Stimulated activated memory B cell treated with anti-CD40 and anti-IgM and Interleukin-4, amounts not matched to agents 10 μg/mL and 1 μg/mL and 100 μg/mL, for 72 hours (primary cell): ENCODE measurements at regions not wholly inside any gene's neighbourhood (a gene's known extent, or its start where the extent isn't known, plus 50 kb on each side); places are given as distances from the start of the nearest gene placed in this dataset.
A peak's percentile ranks its signal among the peaks of the same experiment; 100 is the strongest.

Experiments
- ATAC-seq: fragments of 150-1000 bp; cut with Tn5 transposase; 2 replicates; pipeline ENCODE4 v1.10.0; 2021
- H3K27ac Mint-ChIP-seq: one replicate; pipeline ENCODE4 v1.8.0; 2022; ENCODE audit warnings: mild to moderate bottlenecking, mixed read lengths
- H3K27me3 Mint-ChIP-seq: one replicate; pipeline ENCODE4 v1.8.0; 2022; ENCODE audit warnings: mixed read lengths
- H3K36me3 Mint-ChIP-seq: one replicate; pipeline ENCODE4 v1.8.0; 2022; ENCODE audit warnings: mixed read lengths
- H3K4me1 Mint-ChIP-seq: one replicate; pipeline ENCODE4 v1.8.0; 2022; ENCODE audit warnings: mixed read lengths
- H3K4me3 Mint-ChIP-seq: one replicate; pipeline ENCODE4 v1.8.0; 2022; ENCODE audit warnings: mild to moderate bottlenecking, moderate library complexity, mixed read lengths
- H3K9me3 Mint-ChIP-seq: one replicate; pipeline ENCODE4 v1.8.0; 2022; ENCODE audit warnings: mixed read lengths

DNA sequence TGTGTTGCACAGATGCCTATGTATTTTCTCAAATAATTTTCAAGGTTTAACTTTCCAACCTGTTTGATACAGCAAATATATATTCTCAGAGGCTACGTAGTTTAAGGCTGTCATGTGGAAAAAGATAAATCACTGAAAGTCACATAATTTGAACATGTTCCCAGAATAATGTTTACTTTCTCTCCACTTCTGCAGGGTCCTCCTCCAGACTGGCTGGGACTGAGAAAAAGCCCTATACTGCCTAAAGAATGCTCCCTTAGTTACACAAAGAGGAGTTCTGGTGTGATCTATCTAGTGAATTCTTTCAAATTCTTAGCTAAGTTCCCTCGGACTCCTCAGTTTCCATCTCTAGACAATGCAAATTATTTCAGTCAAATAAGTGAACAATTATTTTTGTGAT, 411.0 kb downstream of the C6orf118 start:
- H3K27ac Mint-ChIP-seq, result no peak overlapping the region
- no peak for ATAC-seq
- peaks cover 10% of the 10 kb centered on the region for H3K9me3 Mint-ChIP-seq
- H3K4me1 Mint-ChIP-seq, result no peaks in the 10 kb centered on the region
- H3K36me3 Mint-ChIP-seq, result no peaks in the 10 kb centered on the region
- no peak overlapping the region for H3K4me3 Mint-ChIP-seq
- no peaks in the 10 kb centered on the region for H3K27me3 Mint-ChIP-seq

DNA sequence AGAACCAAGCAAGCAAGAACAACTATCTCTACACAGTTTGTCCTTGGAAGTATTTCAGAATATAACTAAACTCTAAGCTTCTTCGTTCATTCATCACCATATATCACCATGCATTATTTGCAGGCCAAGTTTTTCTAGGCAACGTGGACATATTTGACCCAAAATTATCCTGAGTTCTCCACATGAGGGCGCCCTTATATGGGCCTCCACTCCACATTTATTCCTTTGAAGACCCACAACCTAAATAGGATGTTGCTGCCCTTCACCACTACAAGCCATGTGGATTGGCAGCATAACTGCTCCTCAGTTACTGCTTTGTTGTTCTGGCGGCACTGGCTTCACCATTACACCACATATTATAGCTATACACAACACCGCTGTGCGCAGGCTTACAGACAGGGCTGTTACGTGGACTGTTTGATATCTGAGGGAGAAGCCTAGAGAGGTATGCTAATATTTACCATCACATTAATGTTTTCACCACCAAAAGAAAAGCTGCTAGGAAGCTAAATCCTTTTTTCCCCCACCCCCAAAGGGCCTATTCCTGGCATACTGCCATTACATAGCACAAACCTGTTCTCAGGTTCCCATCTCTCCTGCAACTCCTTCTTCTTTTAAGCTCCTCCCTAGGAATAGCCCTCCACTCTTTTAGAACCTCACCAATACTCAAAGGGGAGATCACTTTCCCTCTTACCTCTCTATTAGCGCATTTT, 411.7 kb downstream of the C6orf118 start:
- Mint-ChIP-seq H3K27me3 (no peaks in the 10 kb centered on the region), H3K4me3 (no peak overlapping the region), H3K27ac (no peak overlapping the region), H3K9me3 (peaks cover 10% of the 10 kb centered on the region), H3K36me3 (no peaks in the 10 kb centered on the region), H3K4me1 (no peaks in the 10 kb centered on the region)
- no peak for ATAC-seq

DNA sequence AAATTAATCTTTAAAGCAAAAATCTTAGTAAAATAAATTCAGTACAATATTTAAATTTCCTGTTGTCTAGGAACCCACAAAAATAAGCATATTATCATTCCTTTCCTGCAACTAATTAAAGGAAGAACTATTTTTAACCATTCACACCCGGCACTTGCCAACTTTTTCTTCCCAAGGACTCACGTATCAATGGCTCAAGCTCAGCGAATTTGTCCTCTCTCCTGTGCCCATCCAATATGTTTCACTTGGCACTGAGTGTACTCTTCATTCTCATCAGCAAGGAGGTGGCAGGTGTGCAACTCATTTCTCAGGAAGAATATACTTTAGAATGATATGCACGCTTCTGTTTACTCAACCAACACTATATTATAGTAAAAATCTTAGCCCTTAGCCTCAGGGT, 419.4 kb downstream of the C6orf118 start:
- Mint-ChIP-seq H3K4me1 (no peaks in the 10 kb centered on the region), H3K4me3 (no peak overlapping the region), H3K27me3 (no peaks in the 10 kb centered on the region), H3K36me3 (no peaks in the 10 kb centered on the region), H3K9me3 (peaks cover 5% of the 10 kb centered on the region), H3K27ac (no peak overlapping the region)
- ATAC-seq, result no peak

DNA sequence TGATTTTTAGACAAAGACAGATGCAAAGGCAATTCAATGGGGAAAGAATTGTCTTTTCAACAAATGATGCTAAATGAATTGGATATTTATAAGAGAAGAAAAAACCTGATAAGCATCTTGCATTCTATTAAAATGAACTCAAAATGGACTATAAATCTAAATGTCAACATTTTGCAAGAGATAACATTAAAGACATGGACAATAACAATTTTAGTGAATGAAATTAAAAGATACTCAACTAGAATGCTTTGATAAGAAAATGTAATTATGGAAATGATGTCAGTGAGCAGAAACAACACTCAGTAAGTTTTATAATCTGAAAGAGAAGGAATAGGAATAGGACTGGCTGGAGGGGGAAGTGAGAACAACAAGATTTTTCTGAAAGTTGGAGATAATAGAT, 421.7 kb downstream of the C6orf118 start:
- Mint-ChIP-seq H3K9me3 (peaks cover 3% of the 10 kb centered on the region), H3K27me3 (no peaks in the 10 kb centered on the region), H3K27ac (no peak overlapping the region), H3K36me3 (no peaks in the 10 kb centered on the region), H3K4me3 (no peak overlapping the region), H3K4me1 (no peaks in the 10 kb centered on the region)
- no peak for ATAC-seq

DNA sequence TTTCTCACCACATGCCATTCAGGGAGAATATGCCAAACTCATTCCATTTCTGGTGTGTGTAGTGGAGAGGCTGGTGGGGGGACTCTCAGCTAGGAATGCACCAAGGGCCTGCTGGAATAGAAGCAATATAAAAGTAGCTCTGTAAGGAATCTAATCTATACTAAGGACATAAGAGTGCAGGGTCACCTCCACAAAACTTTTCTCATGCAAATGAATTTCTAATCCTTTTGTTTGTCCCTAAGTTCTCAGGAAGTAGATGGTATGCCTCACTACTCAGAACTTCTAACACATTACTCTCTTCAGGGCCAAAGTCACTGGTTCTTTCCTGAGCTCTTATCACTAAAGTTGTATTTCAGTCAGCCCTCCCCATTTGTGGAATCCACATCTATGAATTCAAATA, 427.2 kb downstream of the C6orf118 start:
- no peaks in the 10 kb centered on the region for H3K9me3 Mint-ChIP-seq
- H3K27ac Mint-ChIP-seq, result no peak overlapping the region
- H3K27me3 Mint-ChIP-seq, result no peaks in the 10 kb centered on the region
- H3K4me3 Mint-ChIP-seq, result no peak overlapping the region
- H3K4me1 Mint-ChIP-seq, result no peaks in the 10 kb centered on the region
- no peaks in the 10 kb centered on the region for H3K36me3 Mint-ChIP-seq
- ATAC-seq, result no peak

DNA sequence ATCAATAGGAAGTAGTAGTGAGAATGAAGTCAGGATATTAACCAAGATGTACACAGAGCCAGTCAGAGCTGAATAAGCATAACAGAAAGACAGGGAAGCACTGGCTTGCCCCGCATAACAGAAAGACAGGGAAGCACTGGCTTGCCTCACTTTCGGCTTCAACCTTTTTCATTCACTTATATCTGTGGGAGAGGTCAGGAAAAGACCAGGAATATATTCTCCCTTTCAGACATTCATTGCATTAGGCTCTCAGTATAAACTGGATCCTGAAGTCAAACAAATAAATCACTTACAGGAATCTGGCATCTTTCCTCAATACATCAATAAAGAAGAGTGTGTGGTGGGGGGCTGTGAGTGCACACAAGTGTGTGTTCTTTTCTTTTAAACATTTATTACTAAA, 437.6 kb downstream of the C6orf118 start:
- H3K36me3 Mint-ChIP-seq, result no peaks in the 10 kb centered on the region
- H3K9me3 Mint-ChIP-seq, result peaks cover 3% of the 10 kb centered on the region
- ATAC-seq, result no peak
- no peaks in the 10 kb centered on the region for H3K4me1 Mint-ChIP-seq
- H3K27ac Mint-ChIP-seq, result no peak overlapping the region
- H3K4me3 Mint-ChIP-seq, result no peak overlapping the region
- H3K27me3 Mint-ChIP-seq, result no peaks in the 10 kb centered on the region

DNA sequence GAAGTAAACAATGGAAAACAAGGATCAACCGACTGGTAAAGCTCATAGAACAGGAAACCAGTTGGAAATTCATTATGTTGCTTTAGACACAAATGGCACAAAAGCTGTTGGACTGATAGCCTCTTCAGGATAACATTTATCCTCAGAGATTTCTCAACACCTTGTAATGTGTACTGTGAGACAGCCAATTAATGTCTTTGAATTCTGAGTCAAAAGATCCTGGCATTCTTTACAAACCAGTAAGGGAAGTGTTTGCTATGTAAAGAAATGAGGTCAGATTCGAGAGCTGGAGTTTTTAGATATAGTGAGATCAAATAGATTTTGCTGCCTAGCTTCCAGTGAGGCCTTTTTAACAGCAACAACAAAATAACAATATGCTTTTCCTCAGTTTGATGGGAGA, 439.2 kb downstream of the C6orf118 start:
- no peaks in the 10 kb centered on the region for H3K27me3 Mint-ChIP-seq
- H3K9me3 Mint-ChIP-seq, result peaks cover 5% of the 10 kb centered on the region
- H3K36me3 Mint-ChIP-seq, result no peaks in the 10 kb centered on the region
- ATAC-seq, result no peak
- H3K4me1 Mint-ChIP-seq, result no peaks in the 10 kb centered on the region
- H3K27ac Mint-ChIP-seq, result no peak overlapping the region
- no peak overlapping the region for H3K4me3 Mint-ChIP-seq

DNA sequence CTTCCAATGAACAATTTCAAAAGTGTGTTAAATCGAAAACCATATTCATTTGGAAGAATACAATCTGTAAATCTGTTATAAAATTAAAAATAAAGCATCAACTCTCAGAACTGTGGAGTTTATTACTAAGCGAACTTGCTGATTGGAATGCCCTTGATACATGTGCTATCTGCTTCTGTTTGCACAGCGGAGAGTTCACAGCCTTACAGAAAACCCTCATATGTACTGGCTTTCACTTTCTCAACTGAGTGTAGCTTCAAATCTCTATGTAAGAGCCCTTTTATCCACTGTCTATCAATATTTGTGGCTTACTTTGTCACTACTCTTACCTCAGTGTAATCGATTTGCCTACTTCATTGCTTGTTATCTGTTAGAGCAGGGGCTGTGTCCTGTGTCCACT, 447.4 kb downstream of the C6orf118 start:
- no peaks in the 10 kb centered on the region for H3K36me3 Mint-ChIP-seq
- no peak for ATAC-seq
- H3K4me3 Mint-ChIP-seq, result no peak overlapping the region
- no peak overlapping the region for H3K27ac Mint-ChIP-seq
- no peaks in the 10 kb centered on the region for H3K27me3 Mint-ChIP-seq
- H3K4me1 Mint-ChIP-seq, result no peaks in the 10 kb centered on the region
- H3K9me3 Mint-ChIP-seq, result peaks cover 4% of the 10 kb centered on the region

DNA sequence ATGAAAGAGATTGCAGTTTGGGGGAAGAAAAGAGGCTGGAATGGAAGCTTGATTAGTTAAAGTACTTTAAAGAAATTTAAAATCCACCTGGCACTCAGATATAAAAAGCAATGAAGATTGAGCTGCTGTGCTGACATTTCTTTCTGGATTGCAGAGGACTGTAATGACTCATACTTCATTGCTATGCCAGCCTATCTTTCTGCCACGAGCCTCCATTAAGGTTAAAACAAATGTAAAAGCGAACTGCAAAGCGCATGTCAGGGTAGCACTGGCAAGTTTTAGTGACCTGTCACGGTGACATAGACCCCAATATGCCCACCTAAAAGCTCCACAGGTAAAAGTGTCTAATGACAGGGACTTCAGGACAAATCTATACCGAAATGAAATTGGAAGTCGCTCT, 449.6 kb downstream of the C6orf118 start:
- no peak overlapping the region for H3K27ac Mint-ChIP-seq
- H3K27me3 Mint-ChIP-seq, result no peaks in the 10 kb centered on the region
- H3K4me3 Mint-ChIP-seq, result no peak overlapping the region
- no peaks in the 10 kb centered on the region for H3K4me1 Mint-ChIP-seq
- no peaks in the 10 kb centered on the region for H3K9me3 Mint-ChIP-seq
- ATAC-seq, result no peak
- no peaks in the 10 kb centered on the region for H3K36me3 Mint-ChIP-seq

DNA sequence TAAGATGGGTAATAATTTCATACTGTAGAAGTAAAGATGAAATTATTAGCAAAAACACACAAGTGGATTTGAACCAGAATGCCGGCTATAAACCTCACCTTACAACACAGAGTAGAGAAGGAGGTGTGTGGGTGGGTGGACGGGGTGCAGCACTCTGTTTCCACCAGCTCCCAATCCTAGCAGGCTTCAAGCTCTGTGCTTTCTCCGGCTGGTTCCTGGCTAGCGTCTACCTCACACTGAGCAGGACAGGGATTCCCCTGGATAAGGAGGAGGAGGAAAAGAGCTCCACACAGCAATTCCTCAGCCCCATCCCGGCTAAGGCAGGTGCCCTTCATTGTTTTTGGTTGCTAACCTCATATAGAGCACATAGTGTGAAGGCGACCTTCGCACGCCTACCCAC, 453.3 kb downstream of the C6orf118 start:
- H3K9me3 Mint-ChIP-seq, result no peaks in the 10 kb centered on the region
- no peak overlapping the region for H3K27ac Mint-ChIP-seq

DNA sequence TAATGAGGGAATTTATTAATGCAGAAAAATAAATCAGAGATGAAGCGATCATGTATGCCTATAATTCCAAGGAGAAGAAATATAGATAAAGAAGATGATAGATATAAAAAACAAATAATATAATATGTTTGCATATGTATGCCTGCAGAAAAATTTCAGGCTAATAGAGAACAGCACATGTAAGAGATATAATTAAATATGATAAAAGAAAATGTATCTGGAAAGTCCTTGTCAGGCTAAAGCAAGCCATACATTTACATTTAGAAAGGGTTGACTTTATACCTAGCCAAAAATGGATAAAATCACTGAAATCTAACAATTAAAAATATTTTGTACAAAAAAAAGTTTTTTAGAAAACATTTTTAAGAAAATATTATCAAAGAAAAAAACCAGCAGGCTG, 454.1 kb downstream of the C6orf118 start:
- H3K36me3 Mint-ChIP-seq, result no peaks in the 10 kb centered on the region
- H3K4me1 Mint-ChIP-seq, result no peaks in the 10 kb centered on the region
- no peaks in the 10 kb centered on the region for H3K27me3 Mint-ChIP-seq
- no peak overlapping the region for H3K4me3 Mint-ChIP-seq
- ATAC-seq, result no peak
- H3K9me3 Mint-ChIP-seq, result no peaks in the 10 kb centered on the region
- H3K27ac Mint-ChIP-seq, result no peak overlapping the region

More for the DNA sequence above, 453.3 kb downstream of the C6orf118 start:
- no peaks in the 10 kb centered on the region for H3K27me3 Mint-ChIP-seq
- H3K4me3 Mint-ChIP-seq, result no peak overlapping the region
- H3K36me3 Mint-ChIP-seq, result no peaks in the 10 kb centered on the region
- no peak for ATAC-seq
- no peaks in the 10 kb centered on the region for H3K4me1 Mint-ChIP-seq

DNA sequence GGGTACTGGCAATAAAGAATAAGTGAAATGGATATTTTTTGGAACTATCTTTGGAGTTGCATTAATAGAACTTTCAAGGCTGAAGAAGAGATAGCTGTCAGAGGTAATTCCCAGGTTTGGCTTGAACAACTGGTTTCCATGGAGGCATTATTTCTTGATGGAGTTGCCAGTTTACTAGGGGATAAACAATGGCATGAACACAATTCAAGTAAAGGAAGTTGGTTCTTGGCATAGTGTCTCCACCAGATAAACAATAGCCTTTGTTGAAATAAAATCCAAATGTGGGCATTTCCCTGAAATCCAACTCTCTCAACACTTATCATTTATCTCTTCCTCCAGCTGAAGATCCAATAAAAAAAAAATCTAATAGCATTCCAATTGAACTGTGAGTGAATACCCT, 454.9 kb downstream of the C6orf118 start:
- no peak overlapping the region for H3K27ac Mint-ChIP-seq
- ATAC-seq, result no peak
- H3K4me1 Mint-ChIP-seq, result no peaks in the 10 kb centered on the region
- H3K9me3 Mint-ChIP-seq, result no peaks in the 10 kb centered on the region
- no peak overlapping the region for H3K4me3 Mint-ChIP-seq
- no peaks in the 10 kb centered on the region for H3K27me3 Mint-ChIP-seq
- H3K36me3 Mint-ChIP-seq, result no peaks in the 10 kb centered on the region

DNA sequence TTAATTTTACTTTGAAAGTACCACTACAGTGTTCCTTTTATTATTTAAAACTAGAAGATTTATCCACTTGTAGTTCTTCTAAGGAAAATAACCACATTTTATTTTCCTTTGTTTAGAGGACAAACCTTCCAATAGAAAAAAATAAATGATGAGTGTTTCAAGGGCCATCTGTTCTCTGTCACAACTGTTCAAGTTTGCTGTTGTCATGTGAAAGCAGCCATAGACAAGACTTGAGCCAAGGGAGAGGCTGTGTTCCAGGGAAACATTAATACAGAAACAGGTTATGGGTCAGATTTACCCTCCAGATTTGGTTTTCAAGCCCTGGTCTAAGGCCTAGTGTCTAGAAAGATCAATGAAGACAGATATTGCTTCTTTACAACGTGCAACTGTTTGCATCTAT, 463.6 kb downstream of the C6orf118 start:
- Mint-ChIP-seq H3K9me3 (peaks cover 2% of the 10 kb centered on the region), H3K36me3 (no peaks in the 10 kb centered on the region), H3K27ac (no peak overlapping the region), H3K4me1 (no peaks in the 10 kb centered on the region), H3K27me3 (no peaks in the 10 kb centered on the region), H3K4me3 (no peak overlapping the region)
- no peak for ATAC-seq

DNA sequence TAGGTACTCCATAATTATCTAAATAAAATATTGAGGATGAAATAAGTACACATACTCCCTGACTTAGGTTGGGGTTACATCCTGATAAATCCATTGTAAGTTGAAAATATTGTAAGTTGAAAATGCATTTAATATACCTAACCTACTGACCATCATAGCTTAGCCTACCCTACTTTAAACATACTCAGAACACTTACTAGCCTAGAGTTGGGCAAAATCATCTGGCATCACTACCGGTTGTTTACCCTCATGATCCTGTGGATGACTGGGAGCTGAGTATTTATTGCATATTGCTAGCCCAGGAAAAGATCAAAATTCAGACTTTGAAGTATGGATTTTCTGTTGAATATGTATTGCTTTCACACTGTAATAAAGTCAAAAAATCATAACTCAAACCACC, 467.3 kb downstream of the C6orf118 start:
- Mint-ChIP-seq H3K4me1 (no peaks in the 10 kb centered on the region), H3K4me3 (no peak overlapping the region), H3K27ac (no peak overlapping the region)

DNA sequence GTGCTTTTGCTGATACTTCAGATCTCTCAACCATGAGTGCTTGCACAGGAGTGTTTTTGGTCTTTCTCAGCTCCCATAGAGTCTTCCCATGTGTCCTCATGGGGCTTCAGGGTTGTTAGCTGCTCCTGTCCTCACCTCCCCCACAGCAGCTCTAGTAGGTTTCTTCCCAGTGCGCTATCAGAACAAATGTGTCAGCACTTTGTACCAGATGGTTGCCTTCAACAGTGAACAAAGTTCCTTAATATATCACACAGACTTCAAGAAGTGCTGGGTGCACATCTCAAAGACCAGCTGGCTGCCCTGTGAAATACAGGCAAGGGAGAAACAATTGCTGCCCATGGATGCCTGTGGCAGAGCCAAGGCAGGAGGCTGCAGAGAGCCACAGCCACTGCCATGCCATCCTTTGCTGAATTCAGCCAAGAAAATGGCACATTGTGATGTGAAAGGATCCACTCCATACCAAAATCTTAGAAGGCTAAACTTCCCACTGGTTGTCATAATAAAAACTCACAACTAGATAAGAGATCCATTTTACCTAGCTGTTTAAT, 471.3 kb downstream of the C6orf118 start:
- peak; percentile 24 for ATAC-seq
- Mint-ChIP-seq H3K36me3 (no peaks in the 10 kb centered on the region), H3K27me3 (no peaks in the 10 kb centered on the region), H3K4me3 (no peak overlapping the region), H3K4me1 (no peaks in the 10 kb centered on the region), H3K9me3 (peaks cover 6% of the 10 kb centered on the region), H3K27ac (no peak overlapping the region)

More for the DNA sequence above, 467.3 kb downstream of the C6orf118 start:
- H3K27me3 Mint-ChIP-seq, result no peaks in the 10 kb centered on the region
- H3K9me3 Mint-ChIP-seq, result peaks cover 2% of the 10 kb centered on the region
- ATAC-seq, result no peak
- H3K36me3 Mint-ChIP-seq, result no peaks in the 10 kb centered on the region

DNA sequence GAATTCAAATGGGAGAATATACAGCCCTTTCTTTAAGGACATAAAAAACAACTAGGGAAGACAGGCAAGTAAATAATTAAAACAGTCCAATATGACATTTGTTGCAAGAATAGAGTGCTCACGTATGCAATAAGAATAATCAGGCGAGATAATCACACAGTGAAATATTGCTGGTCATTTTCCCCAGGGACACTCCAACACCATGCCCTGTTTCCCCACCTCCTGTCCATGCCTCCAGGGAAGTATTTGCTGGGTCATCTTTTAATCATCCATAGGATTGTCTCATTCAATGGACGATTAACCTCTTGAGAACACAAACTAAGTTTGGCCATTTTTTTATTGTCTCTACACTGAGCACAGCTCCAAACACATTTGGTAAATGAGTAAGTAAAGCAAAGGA, 472.9 kb downstream of the C6orf118 start:
- ATAC-seq, result no peak

More for the DNA sequence above, 472.9 kb downstream of the C6orf118 start:
- Mint-ChIP-seq H3K27me3 (no peaks in the 10 kb centered on the region), H3K9me3 (peaks cover 3% of the 10 kb centered on the region), H3K27ac (no peak overlapping the region), H3K4me3 (no peak overlapping the region), H3K36me3 (no peaks in the 10 kb centered on the region), H3K4me1 (no peaks in the 10 kb centered on the region)
